SK-N-SH (cell line): ENCODE measurements at regions not wholly inside any gene's neighbourhood (a gene's known extent, or its start where the extent isn't known, plus 50 kb on each side); places are given as distances from the start of the nearest gene placed in this dataset.

Experiments used
- CHD2 ChIP-seq: fragments of 150-350 bp; IDR thresholded peaks from 2 replicates; pipeline ENCODE4 v1.6.1; 2018; ENCODE audit warnings: low read length; ENCODE audit not compliant: partially characterized antibody
- EP300 ChIP-seq, 2 experiments: IDR thresholded peaks; 2 replicates each; pipeline versions ENCODE4 v1.4.0 to v1.6.1; 2012; ENCODE audit warnings: borderline replicate concordance in 1 of 2, low read depth in 1 of 2, low read length in 1 of 2
- IRF3 ChIP-seq: fragments of 150-350 bp; IDR thresholded peaks from 2 replicates; pipeline ENCODE4 v1.6.1; 2016; ENCODE audit warnings: mild to moderate bottlenecking, low read depth, low read length
- POLR2AphosphoS5 ChIP-seq: IDR thresholded peaks from 2 replicates; pipeline ENCODE4 v1.6.1; 2012; ENCODE audit warnings: low read depth, low read length
- RFX5 ChIP-seq: IDR thresholded peaks from 2 replicates; pipeline ENCODE4 v1.6.1; 2012; ENCODE audit warnings: mild to moderate bottlenecking, improper control_type of control experiment, low read length
- SMC3 ChIP-seq: IDR thresholded peaks from 2 replicates; pipeline ENCODE4 v1.6.1; 2012; ENCODE audit warnings: low read depth, low read length, improper control_type of control experiment
- TCF12 ChIP-seq: IDR thresholded peaks from 2 replicates; pipeline ENCODE4 v1.4.0; 2012
- YY1 ChIP-seq: IDR thresholded peaks from 2 replicates; pipeline ENCODE4 v1.4.0; 2012; ENCODE audit warnings: low read depth, mild to moderate bottlenecking
- TF ChIP-seq, protein P1 (sequence below): IDR thresholded peaks from 2 replicates; pipeline ENCODE4 v1.4.0; 2012; ENCODE audit warnings: low read depth
- TF ChIP-seq, protein P2 (sequence below): fragments of 200-600 bp; sonication (generic); IDR thresholded peaks from 2 replicates; pipeline ENCODE4 v1.6.1; 2017; ENCODE audit warnings: antibody characterized with exemption, mild to moderate bottlenecking, moderate library complexity

GRCh38 chr9:11199335-11199734 is 586.5 kb upstream of the PTPRD start:
- TF ChIP-seq IRF3 (no peak), YY1 (no peak), SMC3 (no peak), RFX5 (no peak), CHD2 (no peak), POLR2AphosphoS5 (no peak), EP300 (IDR thresholded peaks at IDR 0.05; ENCODE audit: borderline replicate concordance in 1 of 2, low read depth in 1 of 2, low read length in 1 of 2) (no peak), TCF12 (no peak)
- TF ChIP-seq, protein P1, sequence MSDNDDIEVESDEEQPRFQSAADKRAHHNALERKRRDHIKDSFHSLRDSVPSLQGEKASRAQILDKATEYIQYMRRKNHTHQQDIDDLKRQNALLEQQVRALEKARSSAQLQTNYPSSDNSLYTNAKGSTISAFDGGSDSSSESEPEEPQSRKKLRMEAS = no peak
- TF ChIP-seq, protein P2, sequence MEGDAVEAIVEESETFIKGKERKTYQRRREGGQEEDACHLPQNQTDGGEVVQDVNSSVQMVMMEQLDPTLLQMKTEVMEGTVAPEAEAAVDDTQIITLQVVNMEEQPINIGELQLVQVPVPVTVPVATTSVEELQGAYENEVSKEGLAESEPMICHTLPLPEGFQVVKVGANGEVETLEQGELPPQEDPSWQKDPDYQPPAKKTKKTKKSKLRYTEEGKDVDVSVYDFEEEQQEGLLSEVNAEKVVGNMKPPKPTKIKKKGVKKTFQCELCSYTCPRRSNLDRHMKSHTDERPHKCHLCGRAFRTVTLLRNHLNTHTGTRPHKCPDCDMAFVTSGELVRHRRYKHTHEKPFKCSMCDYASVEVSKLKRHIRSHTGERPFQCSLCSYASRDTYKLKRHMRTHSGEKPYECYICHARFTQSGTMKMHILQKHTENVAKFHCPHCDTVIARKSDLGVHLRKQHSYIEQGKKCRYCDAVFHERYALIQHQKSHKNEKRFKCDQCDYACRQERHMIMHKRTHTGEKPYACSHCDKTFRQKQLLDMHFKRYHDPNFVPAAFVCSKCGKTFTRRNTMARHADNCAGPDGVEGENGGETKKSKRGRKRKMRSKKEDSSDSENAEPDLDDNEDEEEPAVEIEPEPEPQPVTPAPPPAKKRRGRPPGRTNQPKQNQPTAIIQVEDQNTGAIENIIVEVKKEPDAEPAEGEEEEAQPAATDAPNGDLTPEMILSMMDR = no peak
